PC-3 (cell line): ENCODE measurements at regions not wholly inside any gene's neighbourhood (a gene's known extent, or its start where the extent isn't known, plus 50 kb on each side); places are given as distances from the start of the nearest gene placed in this dataset.

Source experiments
- CTCF ChIP-seq: fragments of 300-600 bp; sonication (generic); conservative IDR thresholded peaks from 2 replicates; pipeline ENCODE4 v1.5.1; 2017; ENCODE audit warnings: antibody characterized with exemption, low read depth, mild to moderate bottlenecking, low read length
- EZH2 ChIP-seq: fragments of 300-600 bp; sonication (generic); IDR thresholded peaks from one replicate; pipeline ENCODE4 v1.6.1; 2017; ENCODE audit warnings: antibody characterized with exemption, mild to moderate bottlenecking, low read length; ENCODE audit not compliant: unreplicated experiment

GRCh38 chr4:11051181-11051580 is 366.6 kb upstream of the CLNK start:
- TF ChIP-seq CTCF = no peak
- TF ChIP-seq EZH2 = no peak
